HEK293 (cell line): ENCODE measurements at regions not wholly inside any gene's neighbourhood (a gene's known extent, or its start where the extent isn't known, plus 50 kb on each side); places are given as distances from the start of the nearest gene placed in this dataset.

Experiments
- CTCF ChIA-PET: fragments of 350-600 bp; formaldehyde crosslinking; extraction: SDS; loops from one replicate; lab custom pipeline; 2021; ENCODE audit warnings: antibody characterized with exemption; lab: Yijun Ruan, JAX
- POLR2A ChIA-PET: fragments of 300-600 bp; formaldehyde crosslinking; extraction: SDS; loops from one replicate; lab custom pipeline; 2020; ENCODE audit warnings: antibody characterized with exemption, inconsistent platforms; lab: Yijun Ruan, JAX
- H3K27ac ChIP-seq: fragments of 200-500 bp; sonication (Bioruptor generic); 2 replicates; pipeline ENCODE4 v1.5.1; 2014; ENCODE audit warnings: low read depth, low read length, control low read depth, inconsistent platforms; ENCODE audit errors: extremely low read depth
- H3K36me3 ChIP-seq, 2 experiments: fragments of 200-500 bp in 1 of 2; sonication (Bioruptor generic) in 1 of 2; 1 replicate in 1 of 2; 2 replicates in 1 of 2; pipeline ENCODE4 v1.5.1; 2014 to 2017; ENCODE audit warnings: inconsistent platforms in 2 of 2, low read length in 2 of 2; ENCODE audit not compliant: control insufficient read depth in 2 of 2, insufficient read depth in 1 of 2
- H3K4me1 ChIP-seq: fragments of 200-500 bp; sonication (Bioruptor generic); 2 replicates; pipeline ENCODE4 v1.5.1; 2014; ENCODE audit warnings: mild to moderate bottlenecking, low read length, inconsistent platforms; ENCODE audit not compliant: control insufficient read depth, insufficient read depth
- H3K4me3 ChIP-seq: 2 replicates; pipeline ENCODE4 v1.5.1; 2011; ENCODE audit warnings: low read depth, mild to moderate bottlenecking, control low read depth, low read length, moderate library complexity
- H3K9me3 ChIP-seq: fragments of 200-500 bp; sonication (Bioruptor generic); 2 replicates; pipeline ENCODE4 v1.5.1; 2014; ENCODE audit warnings: low read depth, low read length, inconsistent platforms; ENCODE audit not compliant: control insufficient read depth, insufficient read depth
- AEBP2 ChIP-seq: fragments of 450-650 bp; formaldehyde crosslinking; IDR thresholded peaks from 2 replicates; pipeline ENCODE4 v1.5.1; 2016; ENCODE audit warnings: missing biosample characterization, missing genetic modification characterization, borderline replicate concordance
- GLIS1 ChIP-seq: fragments of 450-650 bp; formaldehyde crosslinking; IDR thresholded peaks from 2 replicates; pipeline ENCODE4 v1.5.1; 2016; ENCODE audit warnings: missing biosample characterization, missing genetic modification characterization
- MEIS1 ChIP-seq: sonication (generic); formaldehyde crosslinking; IDR thresholded peaks from 2 replicates; pipeline ENCODE4 v1.8.1; 2022; ENCODE audit warnings: missing genetic modification reagents, mild to moderate bottlenecking, borderline replicate concordance
- TRIM28 ChIP-seq: IDR thresholded peaks from 2 replicates; pipeline ENCODE4 v1.6.1; 2011; ENCODE audit warnings: low read length, control low read depth, borderline replicate concordance
- TSHZ1 ChIP-seq: fragments of 450-650 bp; formaldehyde crosslinking; IDR thresholded peaks from 2 replicates; pipeline ENCODE4 v1.5.1; 2016; ENCODE audit warnings: missing biosample characterization, missing genetic modification characterization, borderline replicate concordance
- YY2 ChIP-seq: fragments of 450-650 bp; formaldehyde crosslinking; IDR thresholded peaks from 2 replicates; pipeline ENCODE4 v1.5.1; 2016; ENCODE audit warnings: missing biosample characterization, missing genetic modification characterization
- ZBTB44 ChIP-seq: fragments of 450-650 bp; IDR thresholded peaks from 2 replicates; pipeline ENCODE4 v1.5.1; 2018; ENCODE audit warnings: missing biosample characterization, mild to moderate bottlenecking, missing genetic modification characterization
- ZNF10 ChIP-seq: fragments of 450-650 bp; formaldehyde crosslinking; IDR thresholded peaks from 2 replicates; pipeline ENCODE4 v1.5.1; 2017; ENCODE audit warnings: missing biosample characterization, missing genetic modification characterization
- ZNF140 ChIP-seq: fragments of 450-650 bp; formaldehyde crosslinking; IDR thresholded peaks from 2 replicates; pipeline ENCODE4 v1.5.1; 2016; ENCODE audit warnings: missing biosample characterization, missing genetic modification characterization
- ZNF169 ChIP-seq: fragments of 450-650 bp; formaldehyde crosslinking; IDR thresholded peaks from 2 replicates; pipeline ENCODE4 v1.5.1; 2016; ENCODE audit warnings: missing biosample characterization, missing genetic modification characterization
- ZNF2 ChIP-seq: fragments of 450-650 bp; formaldehyde crosslinking; IDR thresholded peaks from 2 replicates; pipeline ENCODE4 v1.5.1; 2016; ENCODE audit warnings: missing biosample characterization, missing genetic modification characterization
- ZNF280D ChIP-seq: fragments of 450-650 bp; formaldehyde crosslinking; IDR thresholded peaks from 2 replicates; pipeline ENCODE4 v1.5.1; 2016; ENCODE audit warnings: missing biosample characterization, missing genetic modification characterization
- ZNF416 ChIP-seq: fragments of 450-650 bp; formaldehyde crosslinking; IDR thresholded peaks from 2 replicates; pipeline ENCODE4 v1.5.1; 2016; ENCODE audit warnings: missing biosample characterization, missing genetic modification characterization
- ZNF521 ChIP-seq: fragments of 450-650 bp; formaldehyde crosslinking; IDR thresholded peaks from 2 replicates; pipeline ENCODE4 v1.5.1; 2017; ENCODE audit warnings: missing biosample characterization, mild to moderate bottlenecking, missing genetic modification characterization
- ZNF585B ChIP-seq: fragments of 450-650 bp; formaldehyde crosslinking; IDR thresholded peaks from 2 replicates; pipeline ENCODE4 v1.5.1; 2016; ENCODE audit warnings: missing biosample characterization, missing genetic modification characterization
- ZNF658 ChIP-seq: fragments of 450-650 bp; formaldehyde crosslinking; IDR thresholded peaks from 2 replicates; pipeline ENCODE4; 2016; ENCODE audit warnings: missing biosample characterization, missing genetic modification characterization
- ZNF670 ChIP-seq: fragments of 450-650 bp; formaldehyde crosslinking; IDR thresholded peaks from 2 replicates; pipeline ENCODE4 v1.5.1; 2016; ENCODE audit warnings: missing biosample characterization, missing genetic modification characterization, low read depth
- ZNF701 ChIP-seq: fragments of 450-650 bp; formaldehyde crosslinking; IDR thresholded peaks from 2 replicates; pipeline ENCODE4 v1.5.1; 2016; ENCODE audit warnings: missing biosample characterization, missing genetic modification characterization
- ZNF704 ChIP-seq: fragments of 450-650 bp; formaldehyde crosslinking; IDR thresholded peaks from 2 replicates; pipeline ENCODE4 v1.5.1; 2016; ENCODE audit warnings: missing biosample characterization, missing genetic modification characterization
- ZNF843 ChIP-seq: fragments of 450-650 bp; formaldehyde crosslinking; IDR thresholded peaks from 2 replicates; pipeline ENCODE4 v1.5.1; 2016; ENCODE audit warnings: missing biosample characterization, missing genetic modification characterization

GRCh38 chr12:71277866-71278265 lies 120.1 kb upstream of the TSPAN8 start:
- Histone ChIP-seq H3K9me3 (no peaks in the 10 kb centered on the region), H3K4me3 (no peak overlapping the region), H3K4me1 (no peaks in the 10 kb centered on the region), H3K36me3 (no peaks in the 10 kb centered on the region), H3K27ac (no peak overlapping the region)
- ChIA-PET POLR2A (no interaction called here), CTCF (no interaction called here)
- no peak for TF ChIP-seq ZNF658 (tag by site-specific recombination)
- no peak for TF ChIP-seq ZBTB44 (tag by site-specific recombination)
- TF ChIP-seq ZNF416 = no peak
- no peak for TF ChIP-seq ZNF521
- no peak for TF ChIP-seq ZNF701 (tag by site-specific recombination)
- no peak for TF ChIP-seq ZNF169 (tag by site-specific recombination)
- TF ChIP-seq ZNF280D (tag by site-specific recombination) = no peak
- no peak for TF ChIP-seq AEBP2 (tag by site-specific recombination)
- TF ChIP-seq TRIM28 = no peak
- no peak for TF ChIP-seq ZNF2 (tag by site-specific recombination)
- no peak for TF ChIP-seq MEIS1
- TF ChIP-seq ZNF585B (tag by site-specific recombination) = no peak
- TF ChIP-seq ZNF670 = no peak
- TF ChIP-seq ZNF843 (tag by site-specific recombination) = no peak
- TF ChIP-seq GLIS1 (tag by site-specific recombination) = no peak
- no peak for TF ChIP-seq ZNF704 (tag by site-specific recombination)
- TF ChIP-seq ZNF10 (tag by site-specific recombination) = no peak
- no peak for TF ChIP-seq TSHZ1 (tag by site-specific recombination)
- no peak for TF ChIP-seq ZNF140 (tag by site-specific recombination)
- no peak for TF ChIP-seq YY2
